ENCODE measurements at regions not wholly inside any gene's neighbourhood (a gene's known extent, or its start where the extent isn't known, plus 50 kb on each side); places are given as distances from the start of the nearest gene placed in this dataset.

DNA sequence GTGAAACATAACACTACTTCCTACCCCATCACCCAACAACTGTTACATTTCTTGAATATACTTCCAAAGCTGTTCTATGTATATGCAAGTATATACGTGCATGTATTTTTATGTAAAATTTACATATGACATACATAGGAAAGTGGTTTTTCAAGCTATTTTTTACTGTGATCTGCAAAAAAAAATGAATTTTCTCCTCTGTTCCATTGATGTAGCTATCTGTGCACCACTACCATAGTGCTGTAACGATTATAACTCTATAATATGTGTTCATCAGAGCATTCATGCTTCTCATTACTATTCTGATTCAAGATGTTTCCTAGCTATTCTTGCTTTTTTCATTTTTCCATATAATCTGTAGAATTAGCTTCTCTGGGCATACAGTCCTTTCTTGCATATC, 164.0 kb downstream of the DEPDC1B start:
- TF ChIP-seq, protein P1, sequence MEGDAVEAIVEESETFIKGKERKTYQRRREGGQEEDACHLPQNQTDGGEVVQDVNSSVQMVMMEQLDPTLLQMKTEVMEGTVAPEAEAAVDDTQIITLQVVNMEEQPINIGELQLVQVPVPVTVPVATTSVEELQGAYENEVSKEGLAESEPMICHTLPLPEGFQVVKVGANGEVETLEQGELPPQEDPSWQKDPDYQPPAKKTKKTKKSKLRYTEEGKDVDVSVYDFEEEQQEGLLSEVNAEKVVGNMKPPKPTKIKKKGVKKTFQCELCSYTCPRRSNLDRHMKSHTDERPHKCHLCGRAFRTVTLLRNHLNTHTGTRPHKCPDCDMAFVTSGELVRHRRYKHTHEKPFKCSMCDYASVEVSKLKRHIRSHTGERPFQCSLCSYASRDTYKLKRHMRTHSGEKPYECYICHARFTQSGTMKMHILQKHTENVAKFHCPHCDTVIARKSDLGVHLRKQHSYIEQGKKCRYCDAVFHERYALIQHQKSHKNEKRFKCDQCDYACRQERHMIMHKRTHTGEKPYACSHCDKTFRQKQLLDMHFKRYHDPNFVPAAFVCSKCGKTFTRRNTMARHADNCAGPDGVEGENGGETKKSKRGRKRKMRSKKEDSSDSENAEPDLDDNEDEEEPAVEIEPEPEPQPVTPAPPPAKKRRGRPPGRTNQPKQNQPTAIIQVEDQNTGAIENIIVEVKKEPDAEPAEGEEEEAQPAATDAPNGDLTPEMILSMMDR (conservative IDR thresholded peaks at IDR 0.05): no peak
- TF ChIP-seq ZFX (IDR thresholded peaks at IDR 0.05): no peak

All from C4-2B (cell line).